Upper lobe of left lung (tissue), 6 donors: ENCODE measurements at regions not wholly inside any gene's neighbourhood (a gene's known extent, or its start where the extent isn't known, plus 50 kb on each side); places are given as distances from the start of the nearest gene placed in this dataset.

Source experiments
- ATAC-seq, 2 donors: fragments of 200-7000 bp; cut with Tn5 transposase; one replicate each; pipeline ENCODE4 v1.9.1; 2022; ENCODE audit warnings: mild to moderate bottlenecking in 2 of 2, moderate library complexity in 2 of 2; ENCODE audit not compliant: low FRiP score in 2 of 2
- DNase-seq, 2 donors: peaks; one replicate each; pipeline ENCODE4 v3.0.0-alpha.2; 2019 to 2020
- H3K27ac ChIP-seq, 4 donors: fragments of 200-600 bp; sonication (generic); one replicate each; pipeline ENCODE4 v1.5.1; 2016 to 2019
- H3K27me3 ChIP-seq, 4 donors: fragments of 200-600 bp; sonication (generic); one replicate each; pipeline ENCODE4 v1.5.1; 2017 to 2019
- H3K36me3 ChIP-seq, 4 donors: fragments of 200-600 bp; sonication (generic); one replicate each; pipeline ENCODE4 v1.5.1; 2016 to 2019
- H3K4me1 ChIP-seq, 4 donors: fragments of 200-600 bp; sonication (generic); one replicate each; pipeline ENCODE4 v1.5.1; 2018 to 2019
- H3K4me3 ChIP-seq, 4 donors: fragments of 200-600 bp; sonication (generic); one replicate each; pipeline ENCODE4 v1.5.1; 2017 to 2019; ENCODE audit warnings: mild to moderate bottlenecking in 2 of 4, moderate library complexity in 1 of 4
- H3K9me3 ChIP-seq, 4 donors: fragments of 200-600 bp; sonication (generic); one replicate each; pipeline ENCODE4 v1.5.1; 2018 to 2019
- EP300 ChIP-seq, 4 donors: sonication (generic); formaldehyde crosslinking; IDR thresholded peaks; one replicate each; pipeline ENCODE4 v1.5.1; 2017; ENCODE audit warnings: antibody characterized with exemption in 4 of 4, control low read depth in 2 of 4
- POLR2A ChIP-seq, 4 donors: fragments of 450-650 bp; IDR thresholded peaks; one replicate each; pipeline ENCODE4 v1.5.1; 2016 to 2017; ENCODE audit warnings: antibody characterized with exemption in 4 of 4, mild to moderate bottlenecking in 2 of 4
- POLR2AphosphoS5 ChIP-seq, 2 donors: sonication (generic); formaldehyde crosslinking; IDR thresholded peaks; one replicate each; pipeline ENCODE4 v1.5.1; 2017; ENCODE audit warnings: antibody characterized with exemption in 2 of 2
- WGBS, 2 donors: methylation state at CpG; one replicate each; pipeline ENCODE4 v1.1.5; 2017 to 2018; 5-methylcytosine and 5-hydroxymethylcytosine counted together
- TF ChIP-seq, protein P1 (sequence below), 6 experiments: fragments of 450-650 bp in 4 of 6; fragments of 200-600 bp in 2 of 6; sonication (generic) in 2 of 6; IDR thresholded peaks; one replicate each; pipeline ENCODE4 v1.5.1; 2016 to 2019; ENCODE audit warnings: antibody characterized with exemption in 6 of 6
- donor health status: DM: no; HTN: no; CAD: no; lungs with moderate emphysema.
- donor health status: DM: no; HTN: yes; CAD: no; lungs with severe emphysema.

DNA sequence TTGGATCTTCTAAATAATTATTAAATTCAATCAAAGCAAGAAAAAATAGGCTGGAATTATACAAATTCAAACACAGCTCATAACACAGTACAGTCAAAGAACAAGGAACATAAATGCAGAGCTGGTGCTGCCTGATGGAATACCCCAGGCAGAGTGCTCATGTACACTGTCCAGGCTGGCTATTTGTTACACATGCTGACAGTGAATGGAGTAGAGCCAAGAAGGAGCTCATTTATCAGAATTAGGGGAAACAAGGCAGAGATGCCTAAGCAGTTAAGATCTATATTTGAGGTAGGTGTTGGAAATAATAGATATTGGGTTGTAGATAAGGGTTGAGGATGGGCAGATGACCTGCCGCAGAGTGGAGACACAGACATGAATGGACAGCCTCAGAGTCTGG lies 788.2 kb upstream of the ARPP21 start:
- Histone ChIP-seq H3K4me1 (peaks cover 0 to 3% (median 0%) of the 10 kb centered on the region in 4 donors), H3K4me3 (no peak overlapping the region), H3K9me3 (no peaks in the 10 kb centered on the region), H3K27me3 (no peaks in the 10 kb centered on the region), H3K27ac (no peak overlapping the region), H3K36me3 (no peaks in the 10 kb centered on the region)
- DNase-seq (no peak), ATAC-seq (no peak)
- WGBS, 2 donors, result 76 to 81% methylated on average over 1 of the region's 1 CpG
- no peak for TF ChIP-seq POLR2A (IDR thresholded peaks at IDR 0.05)
- TF ChIP-seq EP300 (IDR thresholded peaks at IDR 0.05), result no peak
- no peak for TF ChIP-seq POLR2AphosphoS5 (IDR thresholded peaks at IDR 0.05)
- TF ChIP-seq, protein P1, sequence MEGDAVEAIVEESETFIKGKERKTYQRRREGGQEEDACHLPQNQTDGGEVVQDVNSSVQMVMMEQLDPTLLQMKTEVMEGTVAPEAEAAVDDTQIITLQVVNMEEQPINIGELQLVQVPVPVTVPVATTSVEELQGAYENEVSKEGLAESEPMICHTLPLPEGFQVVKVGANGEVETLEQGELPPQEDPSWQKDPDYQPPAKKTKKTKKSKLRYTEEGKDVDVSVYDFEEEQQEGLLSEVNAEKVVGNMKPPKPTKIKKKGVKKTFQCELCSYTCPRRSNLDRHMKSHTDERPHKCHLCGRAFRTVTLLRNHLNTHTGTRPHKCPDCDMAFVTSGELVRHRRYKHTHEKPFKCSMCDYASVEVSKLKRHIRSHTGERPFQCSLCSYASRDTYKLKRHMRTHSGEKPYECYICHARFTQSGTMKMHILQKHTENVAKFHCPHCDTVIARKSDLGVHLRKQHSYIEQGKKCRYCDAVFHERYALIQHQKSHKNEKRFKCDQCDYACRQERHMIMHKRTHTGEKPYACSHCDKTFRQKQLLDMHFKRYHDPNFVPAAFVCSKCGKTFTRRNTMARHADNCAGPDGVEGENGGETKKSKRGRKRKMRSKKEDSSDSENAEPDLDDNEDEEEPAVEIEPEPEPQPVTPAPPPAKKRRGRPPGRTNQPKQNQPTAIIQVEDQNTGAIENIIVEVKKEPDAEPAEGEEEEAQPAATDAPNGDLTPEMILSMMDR (IDR thresholded peaks at IDR 0.05), result no peak

DNA sequence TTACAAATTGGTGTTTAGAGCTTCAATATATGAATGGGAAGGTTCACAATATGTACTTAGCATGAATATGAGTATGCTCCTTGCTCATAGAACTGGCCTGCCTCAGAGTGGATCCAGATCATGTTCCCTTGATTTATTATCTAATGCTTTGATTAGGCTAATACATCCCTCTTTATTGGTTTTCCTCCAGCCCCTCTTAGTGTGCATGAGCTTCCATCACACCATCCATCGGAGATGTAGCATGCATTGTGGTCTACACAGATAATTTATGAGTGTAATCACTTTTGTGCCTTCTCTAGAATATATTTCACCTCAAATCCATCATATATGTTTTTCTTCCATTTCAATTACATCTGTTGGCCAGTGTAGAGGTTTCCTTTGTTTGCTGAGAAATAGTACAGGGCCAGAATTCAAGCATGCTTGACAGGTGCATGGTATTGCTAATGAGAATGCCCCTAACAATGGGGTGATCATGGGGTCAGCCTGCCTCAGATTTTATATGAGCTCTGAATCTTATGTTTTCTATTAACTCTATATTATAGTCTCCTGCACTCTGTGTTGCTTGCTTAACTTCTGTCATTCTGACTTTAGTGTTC lies 786.4 kb upstream of the ARPP21 start:
- DNase-seq (no peak), ATAC-seq (no peak)
- H3K4me3 ChIP-seq, result no peak overlapping the region
- no peaks in the 10 kb centered on the region for H3K27me3 ChIP-seq
- 87 to 92% methylated on average over 1 of the region's 1 CpG for WGBS, 2 donors
- no peak overlapping the region for H3K27ac ChIP-seq
- H3K36me3 ChIP-seq, result no peaks in the 10 kb centered on the region
- H3K4me1 ChIP-seq, result peaks cover 0 to 3% (median 0%) of the 10 kb centered on the region in 4 donors
- H3K9me3 ChIP-seq, result no peaks in the 10 kb centered on the region
- no peak for TF ChIP-seq POLR2AphosphoS5 (IDR thresholded peaks at IDR 0.05)
- TF ChIP-seq POLR2A (IDR thresholded peaks at IDR 0.05), result no peak

DNA sequence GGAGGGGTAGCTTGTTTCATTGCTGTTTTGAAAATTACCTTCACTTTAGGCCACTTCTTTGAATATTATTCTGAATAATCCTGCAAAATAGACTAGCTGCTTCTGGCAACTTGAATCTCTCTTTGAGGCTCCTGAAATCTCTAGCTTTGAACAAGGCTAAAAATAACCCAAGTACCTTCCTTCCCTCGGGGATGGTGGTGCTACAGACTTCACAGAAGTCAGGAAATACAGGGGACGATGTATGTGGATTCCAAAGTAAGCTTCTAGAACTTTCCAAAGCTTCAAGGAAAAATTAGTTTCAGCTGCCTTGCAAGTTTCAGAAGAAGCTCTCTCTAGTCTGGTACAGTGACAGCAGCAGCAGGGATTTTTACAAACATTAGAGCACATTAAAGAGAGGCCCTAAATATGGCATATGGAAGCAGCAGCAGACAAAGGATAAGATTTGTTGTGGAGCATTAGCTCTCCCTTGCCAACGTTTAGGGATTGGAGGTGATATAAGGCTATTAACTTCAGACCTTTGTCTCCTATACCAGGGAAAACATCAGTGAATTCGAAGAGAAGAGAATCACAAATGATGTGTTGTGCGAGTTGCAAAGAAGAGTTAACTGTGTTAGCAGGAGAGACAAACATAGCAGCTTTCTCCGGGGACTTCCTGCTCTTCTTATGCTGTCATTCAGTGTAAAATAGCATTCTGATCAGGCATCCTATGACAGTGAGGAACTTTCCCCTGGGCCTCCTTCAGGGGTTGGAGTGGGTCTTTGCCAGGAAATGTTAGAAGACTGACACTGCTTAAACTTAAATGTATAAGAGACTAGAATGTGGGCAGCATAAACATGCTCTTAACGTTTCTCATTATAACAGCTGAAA lies 783.0 kb upstream of the ARPP21 start:
- WGBS, 2 donors, result 23 to 25% methylated on average over 7 of the region's 7 CpGs
- DNase-seq, result no peak

DNA sequence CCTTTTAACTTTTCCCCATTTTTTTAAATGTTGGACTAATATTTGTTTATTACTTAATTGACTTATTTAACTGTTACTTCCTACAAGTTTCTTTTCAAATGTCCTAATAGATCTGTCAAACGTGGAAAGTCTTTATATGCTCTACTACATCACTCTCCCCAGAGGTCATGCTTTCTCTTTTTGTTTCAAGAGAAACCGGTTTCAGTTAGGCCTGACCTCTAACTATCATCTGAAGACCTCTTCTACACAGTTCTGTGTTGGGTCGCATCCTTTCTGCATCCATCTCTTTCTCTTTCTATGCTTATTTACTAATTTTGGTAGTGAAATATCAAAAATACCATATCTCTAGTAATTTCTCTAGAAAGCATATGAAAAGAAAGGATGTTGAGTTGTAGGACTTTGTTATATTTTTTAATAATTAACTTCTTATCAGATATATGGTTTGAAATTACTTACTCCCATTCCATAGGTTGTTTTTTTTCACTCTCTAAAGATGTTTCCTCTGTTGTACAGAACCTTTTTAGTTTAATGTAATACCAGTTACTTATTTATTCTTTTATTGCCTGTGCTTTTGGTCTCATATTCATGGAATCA lies 781.2 kb upstream of the ARPP21 start:
- Histone ChIP-seq H3K4me3 (no peak overlapping the region), H3K9me3 (no peaks in the 10 kb centered on the region), H3K27me3 (no peaks in the 10 kb centered on the region), H3K4me1 (no peaks in the 10 kb centered on the region), H3K27ac (no peak overlapping the region), H3K36me3 (no peaks in the 10 kb centered on the region)
- DNase-seq, result no peak
- ATAC-seq, result no peak
- TF ChIP-seq POLR2A (IDR thresholded peaks at IDR 0.05) (no peak), POLR2AphosphoS5 (IDR thresholded peaks at IDR 0.05) (no peak), EP300 (IDR thresholded peaks at IDR 0.05) (no peak)
- TF ChIP-seq, protein P1 (IDR thresholded peaks at IDR 0.05), result no peak
- 82 to 86% methylated on average over 3 of the region's 3 CpGs for WGBS, 2 donors

More for the DNA sequence above, 783.0 kb upstream of the ARPP21 start:
- Histone ChIP-seq H3K4me3 (no peak overlapping the region), H3K36me3 (no peaks in the 10 kb centered on the region), H3K27ac (no peak overlapping the region), H3K4me1 (no peaks in the 10 kb centered on the region), H3K9me3 (no peaks in the 10 kb centered on the region), H3K27me3 (no peaks in the 10 kb centered on the region)
- TF ChIP-seq POLR2A (IDR thresholded peaks at IDR 0.05), result no peak
- TF ChIP-seq POLR2AphosphoS5 (IDR thresholded peaks at IDR 0.05), result no peak
- no peak for TF ChIP-seq EP300 (IDR thresholded peaks at IDR 0.05)
- TF ChIP-seq, protein P1 (IDR thresholded peaks at IDR 0.05), result no peak
- ATAC-seq, result no peak

DNA sequence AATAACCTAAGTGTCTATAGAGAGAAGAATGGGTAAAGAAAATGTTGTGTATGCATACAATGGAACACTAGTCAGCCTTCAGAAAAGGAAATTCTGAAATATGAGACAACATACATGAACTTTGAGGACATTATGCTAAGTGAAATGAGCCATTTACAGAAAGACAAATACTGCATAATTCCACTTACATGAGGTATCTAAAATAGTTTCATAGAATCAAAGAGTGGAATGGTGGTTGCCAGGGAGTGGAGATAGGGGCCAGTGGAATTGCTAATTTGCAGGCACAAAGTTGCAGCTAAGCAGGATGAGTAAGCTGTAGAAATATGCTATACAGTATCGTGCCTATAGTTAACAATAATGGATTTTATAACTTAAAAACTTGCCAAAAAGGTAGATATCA lies 779.6 kb upstream of the ARPP21 start:
- DNase-seq (no peak), ATAC-seq (no peak)
- Histone ChIP-seq H3K27ac (no peak overlapping the region), H3K4me3 (no peak overlapping the region), H3K27me3 (no peaks in the 10 kb centered on the region), H3K36me3 (no peaks in the 10 kb centered on the region), H3K4me1 (no peaks in the 10 kb centered on the region), H3K9me3 (no peaks in the 10 kb centered on the region)
- no peak for TF ChIP-seq POLR2AphosphoS5 (IDR thresholded peaks at IDR 0.05)
- no peak for TF ChIP-seq POLR2A (IDR thresholded peaks at IDR 0.05)
- no peak for TF ChIP-seq EP300 (IDR thresholded peaks at IDR 0.05)
- TF ChIP-seq, protein P1 (IDR thresholded peaks at IDR 0.05), result no peak
- WGBS, 2 donors, result 69 to 74% methylated on average over 1 of the region's 1 CpG
